ENCODE measurements at regions not wholly inside any gene's neighbourhood (a gene's known extent, or its start where the extent isn't known, plus 50 kb on each side); places are given as distances from the start of the nearest gene placed in this dataset.

GRCh38 chr16:86419518-86419917 is 90.8 kb upstream of the FOXF1 start:
- Histone ChIP-seq H3K4me3 (no peak overlapping the region), H3K9me3 (peaks cover 6% of the 10 kb centered on the region), H3K4me1 (no peaks in the 10 kb centered on the region), H3K36me3 (no peaks in the 10 kb centered on the region), H3K27me3 (ENCODE audit: low read depth) (peaks cover 7% of the 10 kb centered on the region), H3K27ac (no peak overlapping the region)
- intact Hi-C loops (cut with DNase I) = no loop called here
- TF ChIP-seq CTCF (IDR thresholded peaks at IDR 0.05) = no peak
- ATAC-seq = no peak
- no peak for DNase-seq

DNA sequence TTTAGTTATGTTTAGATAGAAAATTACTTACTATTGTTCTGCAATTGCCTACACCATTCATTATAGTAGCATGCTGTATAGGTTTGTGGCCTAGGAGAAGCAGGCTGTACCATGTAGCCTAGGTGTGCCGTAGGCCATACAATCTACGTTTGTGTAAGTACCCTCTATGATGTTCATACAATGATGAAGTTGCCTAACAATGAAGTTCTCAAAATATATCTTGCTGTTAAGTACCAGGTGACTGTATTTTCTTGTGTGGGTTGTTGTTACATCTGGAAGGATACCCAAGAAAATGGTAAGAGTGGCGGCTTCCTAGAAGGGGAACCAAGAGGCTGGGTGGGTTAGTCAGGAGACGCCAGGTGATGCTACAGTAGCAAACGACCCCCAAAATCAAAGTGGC is 88.3 kb upstream of the FOXF1 start:
- Histone ChIP-seq H3K27me3 (ENCODE audit: low read depth) (no peaks in the 10 kb centered on the region), H3K4me1 (no peaks in the 10 kb centered on the region), H3K27ac (no peak overlapping the region), H3K4me3 (no peak overlapping the region), H3K36me3 (no peaks in the 10 kb centered on the region), H3K9me3 (peaks cover 6% of the 10 kb centered on the region)
- TF ChIP-seq CTCF (IDR thresholded peaks at IDR 0.05) = no peak
- intact Hi-C loops (cut with DNase I) = no loop called here
- DNase-seq (no peak), ATAC-seq (no peak)

DNA sequence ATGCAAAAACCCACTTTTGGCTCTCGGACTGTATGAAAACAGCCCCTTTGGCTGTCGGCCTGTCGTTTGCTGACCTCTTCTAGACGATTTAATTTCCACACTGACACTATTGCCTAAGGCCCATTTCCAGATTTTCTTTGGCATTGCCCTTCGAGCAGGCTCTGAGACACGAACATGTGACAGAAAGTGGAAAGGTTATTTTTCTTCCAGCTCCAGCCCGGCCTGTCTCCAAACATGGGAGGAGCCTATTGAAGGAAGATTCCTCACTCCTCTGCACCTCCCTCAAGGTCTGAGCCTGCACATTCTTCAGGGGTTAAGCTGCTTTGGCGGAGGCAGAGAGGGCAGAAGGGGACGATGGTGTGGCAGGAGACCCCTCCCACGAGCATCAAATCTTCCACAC is 85.9 kb upstream of the FOXF1 start:
- peaks cover 5% of the 10 kb centered on the region for H3K27me3 ChIP-seq (ENCODE audit: low read depth)
- no peak for DNase-seq
- H3K4me3 ChIP-seq = no peak overlapping the region
- no peaks in the 10 kb centered on the region for H3K4me1 ChIP-seq
- no peaks in the 10 kb centered on the region for H3K36me3 ChIP-seq
- peaks cover 6% of the 10 kb centered on the region for H3K9me3 ChIP-seq
- H3K27ac ChIP-seq = no peak overlapping the region
- ATAC-seq = no peak
- TF ChIP-seq CTCF (IDR thresholded peaks at IDR 0.05) = no peak
- intact Hi-C loops (cut with DNase I) = no loop called here

DNA sequence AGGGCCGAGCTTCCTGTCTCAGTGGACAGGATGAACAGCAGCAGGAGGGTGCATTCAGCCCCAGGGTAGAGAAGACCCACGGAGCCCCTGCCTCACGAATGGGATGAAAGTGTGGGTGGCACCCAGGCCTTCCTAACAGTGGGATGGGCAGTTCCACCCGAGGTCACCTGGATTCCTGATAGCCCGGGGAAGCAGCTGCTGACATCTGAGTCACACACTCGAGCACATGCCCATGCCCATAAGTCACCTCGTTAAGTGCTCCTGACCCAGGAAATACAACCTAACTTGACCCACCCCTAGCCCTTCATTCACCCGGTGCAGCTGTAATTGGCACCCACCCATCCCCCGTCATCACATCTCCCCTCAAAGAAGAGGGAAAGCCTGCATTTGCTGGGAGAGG is 85.3 kb upstream of the FOXF1 start:
- Histone ChIP-seq H3K36me3 (no peaks in the 10 kb centered on the region), H3K27ac (no peak overlapping the region), H3K4me1 (no peaks in the 10 kb centered on the region), H3K4me3 (no peak overlapping the region), H3K9me3 (peaks cover 6% of the 10 kb centered on the region), H3K27me3 (ENCODE audit: low read depth) (peaks cover 5% of the 10 kb centered on the region)
- DNase-seq (no peak), ATAC-seq (no peak)
- TF ChIP-seq CTCF (IDR thresholded peaks at IDR 0.05) = no peak
- intact Hi-C loops (cut with DNase I) = no loop called here

DNA sequence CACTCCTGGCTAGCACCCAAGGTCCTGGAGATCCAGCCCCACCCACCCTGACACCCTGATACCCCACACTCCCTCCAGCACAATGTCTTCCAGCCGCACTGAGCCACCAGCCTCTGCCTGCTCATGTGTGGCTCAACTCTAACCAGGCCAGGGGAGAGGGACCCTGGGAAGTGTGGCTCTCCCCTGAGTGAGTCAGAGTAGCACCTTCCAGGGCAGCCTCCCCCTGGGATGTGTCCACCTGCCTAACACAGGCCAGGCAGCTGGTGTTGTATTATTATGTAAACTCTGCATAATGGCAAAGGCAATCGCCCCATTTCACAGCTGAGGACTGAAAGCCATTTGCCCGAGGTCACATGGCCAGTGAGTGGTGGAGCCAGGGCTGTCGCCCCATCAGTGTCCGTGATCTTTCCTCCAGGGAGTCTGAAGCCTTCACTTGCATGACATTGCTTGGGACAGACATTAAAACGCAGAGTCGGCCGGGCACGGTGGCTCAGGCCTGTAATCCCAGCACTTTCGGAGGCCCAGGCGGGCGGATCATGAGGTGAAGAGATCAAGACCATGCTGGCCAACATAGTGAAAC is 84.2 kb upstream of the FOXF1 start:
- ATAC-seq = no peak
- Histone ChIP-seq H3K27ac (no peak overlapping the region), H3K4me3 (no peak overlapping the region), H3K4me1 (no peaks in the 10 kb centered on the region), H3K36me3 (no peaks in the 10 kb centered on the region), H3K27me3 (ENCODE audit: low read depth) (peaks cover 5% of the 10 kb centered on the region), H3K9me3 (peaks cover 3% of the 10 kb centered on the region)
- no peak for DNase-seq
- no peak for TF ChIP-seq CTCF (IDR thresholded peaks at IDR 0.05)
- intact Hi-C loops (cut with DNase I) = no loop called here

DNA sequence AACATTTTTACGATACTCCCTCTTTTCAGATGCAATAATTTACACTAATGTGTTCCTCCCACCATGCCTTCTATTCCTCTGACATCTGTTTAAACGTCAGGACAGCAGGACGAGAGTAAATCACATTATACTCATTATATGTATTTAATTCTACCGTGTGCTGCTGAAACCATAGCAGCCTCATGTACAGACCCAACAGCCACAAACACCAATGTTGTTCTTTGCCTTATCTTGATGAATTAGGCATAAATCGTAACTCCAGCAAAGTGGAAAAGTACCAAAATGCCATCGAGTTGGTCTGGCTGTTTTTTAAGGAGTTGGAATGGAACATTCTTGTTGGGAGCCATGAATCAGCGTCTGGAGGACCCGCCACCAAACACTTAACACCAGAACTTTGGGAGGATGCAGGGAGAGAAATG is 82.9 kb upstream of the FOXF1 start:
- Histone ChIP-seq H3K27ac (no peak overlapping the region), H3K27me3 (ENCODE audit: low read depth) (peaks cover 8% of the 10 kb centered on the region), H3K36me3 (no peaks in the 10 kb centered on the region), H3K4me3 (no peak overlapping the region), H3K9me3 (no peaks in the 10 kb centered on the region), H3K4me1 (no peaks in the 10 kb centered on the region)
- TF ChIP-seq CTCF (IDR thresholded peaks at IDR 0.05) = no peak
- DNase-seq (no peak), ATAC-seq (no peak)
- intact Hi-C loops (cut with DNase I) = no loop called here
